GM21390 (cell line): ENCODE measurements at regions not wholly inside any gene's neighbourhood (a gene's known extent, or its start where the extent isn't known, plus 50 kb on each side); places are given as distances from the start of the nearest gene placed in this dataset.

Source experiments
- ATAC-seq: cut with Tn5 transposase; IDR thresholded peaks from one replicate; pipeline ENCODE4 v1.9.1; 2021; ENCODE audit not compliant: unreplicated experiment

- no peak for ATAC-seq
Measured at GRCh38 chr7:125173571-125173970, 243.9 kb upstream of the POT1 start.

GRCh38 chr7:125169088-125169487 is 239.5 kb upstream of the POT1 start:
- ATAC-seq = no peak

- ATAC-seq = no peak
Measured at GRCh38 chr7:125154930-125155329, 225.3 kb upstream of the POT1 start.

- ATAC-seq = no peak
Measured at GRCh38 chr7:125149151-125149550, 219.5 kb upstream of the POT1 start.

- no peak for ATAC-seq
Measured at GRCh38 chr7:125147047-125147446, 217.4 kb upstream of the POT1 start.

GRCh38 chr7:125136755-125137532 is 207.3 kb upstream of the POT1 start:
- ATAC-seq = no peak

GRCh38 chr7:125136341-125136740 is 206.7 kb upstream of the POT1 start:
- no peak for ATAC-seq

- no peak for ATAC-seq
Measured at GRCh38 chr7:125130173-125130572, 200.5 kb upstream of the POT1 start.

- no peak for ATAC-seq
Measured at GRCh38 chr7:125127304-125127703, 197.7 kb upstream of the POT1 start.

GRCh38 chr7:125126376-125126775 is 196.8 kb upstream of the POT1 start:
- ATAC-seq = no peak

GRCh38 chr7:125125315-125125714 is 195.7 kb upstream of the POT1 start:
- ATAC-seq = no peak

- no peak for ATAC-seq
Measured at GRCh38 chr7:125122173-125122572, 192.5 kb upstream of the POT1 start.

GRCh38 chr7:125119559-125120115 is 190.0 kb upstream of the POT1 start:
- no peak for ATAC-seq

- no peak for ATAC-seq
Measured at GRCh38 chr7:125118444-125118843, 188.8 kb upstream of the POT1 start.

- no peak for ATAC-seq
Measured at GRCh38 chr7:125112850-125113249, 183.2 kb upstream of the POT1 start.

GRCh38 chr7:125099519-125099918 is 169.9 kb upstream of the POT1 start:
- no peak for ATAC-seq

- peak; percentile 75 for ATAC-seq
Measured at GRCh38 chr7:125098377-125098970, 168.8 kb upstream of the POT1 start.

GRCh38 chr7:125090596-125090995 is 161.0 kb upstream of the POT1 start:
- no peak for ATAC-seq

GRCh38 chr7:125089171-125089570 is 159.5 kb upstream of the POT1 start:
- no peak for ATAC-seq

- no peak for ATAC-seq
Measured at GRCh38 chr7:125088555-125088954, 158.9 kb upstream of the POT1 start.

GRCh38 chr7:125085084-125085483 is 155.5 kb upstream of the POT1 start:
- ATAC-seq = no peak

- ATAC-seq = no peak
Measured at GRCh38 chr7:125084196-125084595, 154.6 kb upstream of the POT1 start.
